ENCODE measurements at regions not wholly inside any gene's neighbourhood (a gene's known extent, or its start where the extent isn't known, plus 50 kb on each side); places are given as distances from the start of the nearest gene placed in this dataset.

- DNase-seq (ENCODE audit: low read depth in 3 of 3) = no peak
Measured at GRCh38 chr20:51159303-51159702, 136.4 kb upstream of the KCNG1 start.

GRCh38 chr20:51158226-51158625 lies 135.3 kb upstream of the KCNG1 start:
- DNase-seq (ENCODE audit: low read depth in 3 of 3) = no peak

GRCh38 chr20:51156041-51156982 lies 133.4 kb upstream of the KCNG1 start:
- no peak for DNase-seq (ENCODE audit: low read depth in 3 of 3)

GRCh38 chr20:51154708-51155690 lies 132.1 kb upstream of the KCNG1 start:
- DNase-seq (ENCODE audit: low read depth in 3 of 3) = no peak

- no peak for DNase-seq (ENCODE audit: low read depth in 3 of 3)
Measured at GRCh38 chr20:51153867-51154707, 131.2 kb upstream of the KCNG1 start.

- no peak for DNase-seq (ENCODE audit: low read depth in 3 of 3)
Measured at GRCh38 chr20:51148941-51149340, 126.0 kb upstream of the KCNG1 start.

GRCh38 chr20:51144476-51144875 lies 121.6 kb upstream of the KCNG1 start:
- no peak for DNase-seq (ENCODE audit: low read depth in 3 of 3)

- DNase-seq (ENCODE audit: low read depth in 3 of 3) = no peak
Measured at GRCh38 chr20:51143652-51144051, 120.7 kb upstream of the KCNG1 start.

- no peak for DNase-seq (ENCODE audit: low read depth in 3 of 3)
Measured at GRCh38 chr20:51142448-51142847, 119.5 kb upstream of the KCNG1 start.

- no peak for DNase-seq (ENCODE audit: low read depth in 3 of 3)
Measured at GRCh38 chr20:51140671-51141070, 117.8 kb upstream of the KCNG1 start.

- DNase-seq (ENCODE audit: low read depth in 3 of 3) = no peak
Measured at GRCh38 chr20:51139891-51140290, 117.0 kb upstream of the KCNG1 start.

- DNase-seq (ENCODE audit: low read depth in 3 of 3) = no peak
Measured at GRCh38 chr20:51138576-51138975, 115.7 kb upstream of the KCNG1 start.

- DNase-seq (ENCODE audit: low read depth in 3 of 3) = no peak
Measured at GRCh38 chr20:51137461-51137860, 114.6 kb upstream of the KCNG1 start.

GRCh38 chr20:51135926-51136715 lies 113.2 kb upstream of the KCNG1 start:
- DNase-seq (ENCODE audit: low read depth in 3 of 3) = no peak

GRCh38 chr20:51134405-51134804 lies 111.5 kb upstream of the KCNG1 start:
- DNase-seq (ENCODE audit: low read depth in 3 of 3) = no peak

GRCh38 chr20:51132279-51132678 lies 109.4 kb upstream of the KCNG1 start:
- DNase-seq (ENCODE audit: low read depth in 3 of 3) = no peak

GRCh38 chr20:51131811-51132210 lies 108.9 kb upstream of the KCNG1 start:
- no peak for DNase-seq (ENCODE audit: low read depth in 3 of 3)

GRCh38 chr20:51129147-51129776 lies 106.4 kb upstream of the KCNG1 start:
- DNase-seq (ENCODE audit: low read depth in 3 of 3) = no peak

GRCh38 chr20:51128198-51128597 lies 105.3 kb upstream of the KCNG1 start:
- DNase-seq (ENCODE audit: low read depth in 3 of 3) = peak in 1 of 3 donors; percentile 20

- no peak for DNase-seq (ENCODE audit: low read depth in 3 of 3)
Measured at GRCh38 chr20:51127713-51128112, 104.8 kb upstream of the KCNG1 start.

Measured in stimulated activated CD4-positive, alpha-beta T cell treated with anti-CD3 and anti-CD28 coated beads, TNF-alpha, amount 100 ng/mL, for 48 hours (primary cell).